ENCODE measurements at regions not wholly inside any gene's neighbourhood (a gene's known extent, or its start where the extent isn't known, plus 50 kb on each side); places are given as distances from the start of the nearest gene placed in this dataset.
"Not testable (repeated sequence)": the region's sequence is repeated elsewhere in the genome, so short reads cannot be mapped to it uniquely, and the experiment has no call there.

GRCh38 chr21:10440639-10441038, 80.7 kb upstream of the TPTE start:
- not testable (repeated sequence) for TF ChIP-seq CTCF (conservative IDR thresholded peaks at IDR 0.05; ENCODE audit: low read depth in 2 of 2); EZH2 (IDR thresholded peaks at IDR 0.05; ENCODE audit: low read depth, unreplicated experiment); ETS1 (IDR thresholded peaks at IDR 0.05); REST (IDR thresholded peaks at IDR 0.05; ENCODE audit: unreplicated experiment); POLR2AphosphoS5 (IDR thresholded peaks at IDR 0.05; ENCODE audit: low read depth); EZH2phosphoT487 (IDR thresholded peaks at IDR 0.05; ENCODE audit: unreplicated experiment); JUNB (IDR thresholded peaks at IDR 0.05; ENCODE audit: unreplicated experiment); CREB1 (CRISPR knock-in tag; IDR thresholded peaks at IDR 0.05; ENCODE audit: low read depth); STAT1 (IDR thresholded peaks at IDR 0.05; ENCODE audit: unreplicated experiment); ZNF331 (CRISPR knock-in tag; IDR thresholded peaks at IDR 0.05; ENCODE audit: low read depth); ZNF462 (CRISPR knock-in tag; IDR thresholded peaks at IDR 0.05); NANOG (IDR thresholded peaks at IDR 0.05; ENCODE audit: borderline replicate concordance)
